ENCODE measurements at regions not wholly inside any gene's neighbourhood (a gene's known extent, or its start where the extent isn't known, plus 50 kb on each side); places are given as distances from the start of the nearest gene placed in this dataset.

DNA sequence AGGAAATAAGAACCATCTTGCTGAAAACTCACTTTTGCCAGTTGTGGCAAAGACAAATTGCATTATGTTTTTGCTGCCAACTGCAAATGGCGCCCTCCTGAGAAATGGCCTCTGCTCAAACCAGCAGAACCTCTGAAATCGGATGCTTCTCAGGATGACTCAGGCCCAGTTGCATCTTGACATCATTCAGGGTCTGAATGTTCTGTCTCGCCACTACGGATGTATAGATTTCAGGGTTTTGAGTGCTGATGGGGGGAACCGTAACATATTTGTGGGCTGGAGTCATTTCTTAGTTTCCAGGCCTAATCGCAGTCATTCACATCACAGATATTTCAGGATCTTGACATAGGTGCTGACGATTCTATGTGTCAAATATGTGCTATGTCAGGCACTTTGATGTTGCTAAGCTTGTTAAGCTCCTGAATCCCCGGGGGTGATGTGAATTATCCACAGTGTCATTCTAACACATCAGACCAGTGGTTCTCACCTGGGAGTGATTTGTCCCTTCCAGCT, 207.1 kb downstream of the NFATC2 start:
- peak; percentile 11 to 26 (median 11) for DNase-seq (ENCODE audit: low read depth in 3 of 3)

- DNase-seq (ENCODE audit: low read depth in 3 of 3), result no peak
Measured at GRCh38 chr20:51334609-51335008, 207.9 kb downstream of the NFATC2 start.

- DNase-seq (ENCODE audit: low read depth in 3 of 3), result no peak
Measured at GRCh38 chr20:51333971-51334370, 208.5 kb downstream of the NFATC2 start.

- DNase-seq (ENCODE audit: low read depth in 3 of 3), result no peak
Measured at GRCh38 chr20:51333446-51333845, 209.1 kb downstream of the NFATC2 start.

DNA sequence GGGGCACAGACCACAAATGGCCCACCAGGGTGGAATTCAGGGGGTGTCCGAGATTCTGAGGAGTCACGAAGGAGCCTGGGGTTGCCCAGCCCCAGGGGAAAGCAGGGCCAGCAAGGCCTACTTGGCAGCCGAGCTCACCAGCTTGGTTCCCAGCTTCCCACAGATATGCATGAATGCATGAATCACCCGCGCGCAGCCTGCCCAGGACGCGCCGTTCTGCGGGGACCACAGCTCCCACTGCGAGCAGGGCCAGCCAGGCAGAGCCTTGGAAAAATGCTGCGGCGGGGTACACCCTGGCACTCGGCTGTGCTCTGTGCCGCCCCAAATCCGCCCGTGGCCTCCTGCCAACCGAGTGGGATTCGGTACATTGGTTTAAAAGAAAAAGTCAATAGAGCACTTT, 211.0 kb downstream of the NFATC2 start:
- no peak for DNase-seq (ENCODE audit: low read depth in 3 of 3)

DNA sequence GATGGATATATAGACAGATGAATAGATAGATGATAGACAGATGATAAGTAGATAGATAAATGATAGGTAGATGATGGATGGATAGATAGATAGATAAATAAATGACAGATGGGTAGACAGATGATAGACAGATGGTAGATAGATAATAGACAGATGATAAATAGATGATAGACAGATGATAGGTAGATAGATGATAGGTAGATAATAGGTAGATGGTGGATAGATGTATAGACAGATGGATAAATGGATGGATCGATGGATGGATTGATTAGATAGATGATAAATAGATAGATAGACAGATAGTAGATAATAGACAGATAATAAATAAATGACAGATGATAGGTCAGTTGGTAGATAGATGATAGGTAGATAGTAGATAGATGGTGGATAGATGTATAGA, 212.7 kb downstream of the NFATC2 start:
- no peak for DNase-seq (ENCODE audit: low read depth in 3 of 3)

GRCh38 chr20:51327251-51327841, 215.2 kb downstream of the NFATC2 start:
- no peak for DNase-seq (ENCODE audit: low read depth in 3 of 3)

GRCh38 chr20:51326201-51326819, 216.2 kb downstream of the NFATC2 start:
- DNase-seq (ENCODE audit: low read depth in 3 of 3), result peak in 2 of 3 donors; percentile 17 to 58

- DNase-seq (ENCODE audit: low read depth in 3 of 3), result no peak
Measured at GRCh38 chr20:51322164-51322707, 220.3 kb downstream of the NFATC2 start.

DNA sequence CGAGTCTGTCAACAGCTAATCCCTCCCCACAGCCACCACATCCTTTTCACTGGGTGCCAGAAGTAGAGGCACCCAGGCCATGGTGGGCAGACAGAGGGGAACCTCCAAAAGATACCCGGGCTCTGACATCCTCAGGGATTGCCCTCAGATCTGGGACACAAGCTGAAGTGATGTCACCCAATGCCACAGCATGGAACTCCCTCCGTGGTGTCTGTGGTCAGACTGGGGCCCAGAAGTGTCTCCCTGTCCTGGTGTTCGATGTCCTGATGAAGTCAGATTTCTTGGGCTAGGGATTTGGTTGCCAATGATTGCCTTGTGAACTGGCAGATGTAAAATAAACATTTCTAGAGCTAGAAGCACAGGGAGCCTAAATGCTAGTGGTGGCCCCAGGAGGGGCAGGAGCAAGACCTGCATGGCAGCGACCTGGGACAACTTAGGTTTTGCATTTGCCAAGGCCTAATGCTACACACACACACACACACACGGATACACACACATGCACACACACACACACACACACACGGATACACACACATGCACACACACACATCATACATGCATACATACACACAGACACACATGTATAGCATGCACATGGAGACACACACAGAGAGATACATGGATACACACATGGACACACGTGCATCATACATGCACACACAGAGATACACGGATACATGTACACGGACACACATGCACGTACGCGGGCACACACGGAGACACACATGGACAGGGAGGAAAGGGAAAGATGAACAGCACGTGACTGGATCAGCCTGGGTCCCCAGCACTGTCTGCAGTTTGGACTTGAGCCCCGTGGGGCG, 221.0 kb downstream of the NFATC2 start:
- DNase-seq (ENCODE audit: low read depth in 3 of 3), result no peak

DNA sequence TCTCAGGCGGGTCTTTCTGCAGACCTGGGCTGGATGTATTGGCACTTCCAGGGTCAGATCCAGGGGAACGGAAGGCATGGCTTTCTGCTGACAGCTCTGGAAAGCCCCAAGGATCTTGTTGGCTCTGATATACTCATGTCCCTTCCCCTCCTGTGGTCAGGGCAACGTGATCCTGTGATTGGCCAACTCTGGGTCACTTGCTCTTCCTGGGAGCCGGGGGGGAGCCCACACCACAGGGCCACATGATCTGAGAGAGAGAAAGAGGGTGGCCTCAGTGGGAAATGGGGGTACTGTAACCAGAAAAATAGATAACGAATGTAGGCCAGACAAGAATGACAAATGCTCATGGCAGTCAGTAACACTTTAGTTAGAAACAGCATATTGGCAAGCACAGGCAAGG, 223.0 kb downstream of the NFATC2 start:
- no peak for DNase-seq (ENCODE audit: low read depth in 3 of 3)

DNA sequence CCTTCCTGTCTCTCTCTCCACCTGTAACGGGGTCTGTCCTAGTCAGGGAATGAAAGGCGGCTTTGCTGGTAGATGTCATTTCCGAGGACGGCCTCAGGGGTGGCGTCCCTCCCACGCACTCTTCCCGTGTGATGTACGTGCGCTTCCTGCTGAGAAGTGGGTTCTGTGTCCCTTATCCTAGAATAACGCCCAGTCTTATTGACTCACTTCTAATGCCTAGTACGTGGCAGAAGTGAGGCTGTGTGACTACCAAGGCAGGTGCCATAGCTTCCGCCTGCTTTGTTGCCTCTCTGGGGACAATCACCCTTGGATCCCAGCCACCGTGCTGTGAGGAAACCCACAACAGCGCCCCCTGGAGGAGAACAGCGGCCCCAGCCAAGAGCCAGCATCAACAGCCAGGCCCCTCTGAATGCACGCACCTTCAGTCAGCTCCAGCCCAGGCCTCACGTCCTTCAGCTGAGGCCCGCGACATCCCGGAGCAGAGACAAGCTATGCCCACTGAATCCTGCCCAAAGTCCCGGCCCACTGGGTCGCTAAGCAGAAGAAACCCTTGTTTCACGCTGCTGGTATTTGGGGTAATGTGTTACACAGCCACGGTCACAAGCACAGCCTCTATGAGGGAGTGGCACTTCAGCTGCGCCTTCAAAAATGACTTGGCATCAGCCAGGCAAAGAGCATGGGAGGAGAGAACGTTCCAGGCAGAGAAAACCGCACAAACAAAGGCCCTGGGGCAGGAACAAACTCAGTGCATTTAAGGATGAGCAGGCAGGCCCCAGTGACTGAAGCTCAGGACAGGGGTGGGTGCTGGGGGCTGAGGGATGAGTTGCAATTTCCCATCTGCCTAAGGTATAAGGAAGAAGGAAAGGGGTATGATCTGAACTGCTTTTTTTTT, 224.2 kb downstream of the NFATC2 start:
- DNase-seq (ENCODE audit: low read depth in 3 of 3), result peak; percentile 41 to 60 (median 55)

GRCh38 chr20:51315390-51315789, 227.1 kb downstream of the NFATC2 start:
- DNase-seq (ENCODE audit: low read depth in 3 of 3), result no peak

DNA sequence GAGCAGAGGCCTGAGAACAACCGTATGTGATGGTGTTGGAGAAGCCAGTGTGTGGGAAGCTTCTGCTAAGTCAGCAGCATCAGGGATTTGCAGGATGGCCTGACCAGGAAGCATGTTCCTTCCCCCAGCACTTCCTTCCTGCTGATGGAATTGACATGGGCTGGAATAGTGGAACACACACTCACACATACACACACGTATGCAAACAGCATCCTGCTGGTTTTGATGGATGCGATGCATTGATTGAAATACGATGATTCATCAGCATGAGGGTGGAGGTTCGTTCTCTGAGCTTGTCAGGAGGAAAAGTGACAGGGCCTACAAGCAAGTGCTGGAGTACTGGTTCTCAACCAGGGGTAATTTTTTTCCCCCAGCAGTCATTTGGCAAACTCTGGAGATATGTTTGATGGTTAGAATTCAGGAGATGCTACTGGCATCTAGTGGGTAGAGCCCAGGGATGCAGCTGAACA, 229.1 kb downstream of the NFATC2 start:
- DNase-seq (ENCODE audit: low read depth in 3 of 3), result no peak

DNA sequence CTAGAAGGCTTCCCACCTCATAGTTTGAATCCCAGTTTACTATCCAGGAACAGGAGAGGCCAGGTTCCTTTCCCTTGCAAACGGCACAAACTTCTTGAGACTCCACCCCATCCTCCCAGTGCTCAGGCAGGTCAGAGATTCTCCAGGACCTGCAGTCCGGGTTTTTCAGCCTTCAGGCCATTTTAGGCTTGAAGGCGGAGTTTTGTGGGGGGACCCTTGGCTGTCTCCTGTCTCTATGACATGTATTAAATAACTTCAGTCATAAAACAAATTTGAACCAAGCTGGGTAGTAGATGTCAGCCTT, 230.1 kb downstream of the NFATC2 start:
- no peak for DNase-seq (ENCODE audit: low read depth in 3 of 3)

- DNase-seq (ENCODE audit: low read depth in 3 of 3), result no peak
Measured at GRCh38 chr20:51311636-51312479, 230.7 kb downstream of the NFATC2 start.

GRCh38 chr20:51310216-51310615, 232.3 kb downstream of the NFATC2 start:
- no peak for DNase-seq (ENCODE audit: low read depth in 3 of 3)

DNA sequence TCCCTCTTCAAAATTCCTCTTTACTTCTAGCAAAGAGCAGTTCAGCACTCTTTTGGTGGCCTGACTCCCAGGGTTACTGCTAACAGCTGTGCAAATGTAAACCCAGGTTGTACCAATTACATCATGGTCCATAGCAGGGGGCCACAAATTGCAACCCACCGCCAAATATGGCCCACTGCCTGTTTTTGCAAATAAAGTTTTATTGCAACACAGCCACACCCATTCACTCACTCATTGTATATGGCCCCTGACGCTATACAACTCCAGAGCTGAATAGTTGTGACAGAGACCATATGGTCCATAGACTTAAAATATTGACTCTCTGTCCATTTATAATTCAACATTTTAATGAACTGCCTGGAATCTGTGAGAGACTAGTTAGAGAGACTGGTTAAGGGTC, 233.4 kb downstream of the NFATC2 start:
- no peak for DNase-seq (ENCODE audit: low read depth in 3 of 3)

GRCh38 chr20:51306521-51307358, 235.8 kb downstream of the NFATC2 start:
- peak; percentile 57 to 62 (median 61) for DNase-seq (ENCODE audit: low read depth in 3 of 3)

- DNase-seq (ENCODE audit: low read depth in 3 of 3), result no peak
Measured at GRCh38 chr20:51306081-51306480, 236.4 kb downstream of the NFATC2 start.

Data from stimulated activated CD4-positive, alpha-beta T cell treated with anti-CD3 and anti-CD28 coated beads, TNF-alpha, amount 100 ng/mL, for 48 hours (primary cell).